Activated CD8-positive, alpha-beta memory T cell treated with anti-CD3 and anti-CD28 coated beads for 1 hour (primary cell): ENCODE measurements at regions not wholly inside any gene's neighbourhood (a gene's known extent, or its start where the extent isn't known, plus 50 kb on each side); places are given as distances from the start of the nearest gene placed in this dataset.
"Not testable (repeated sequence)": the region's sequence is repeated elsewhere in the genome, so short reads cannot be mapped to it uniquely, and the experiment has no call there.

ENCODE experiments used
- DNase-seq, 2 donors: peaks; one replicate each; pipeline ENCODE4 v3.0.0-alpha.2; 2020; ENCODE audit warnings: low read depth in 1 of 2; ENCODE audit errors: extremely low read depth in 1 of 2

DNA sequence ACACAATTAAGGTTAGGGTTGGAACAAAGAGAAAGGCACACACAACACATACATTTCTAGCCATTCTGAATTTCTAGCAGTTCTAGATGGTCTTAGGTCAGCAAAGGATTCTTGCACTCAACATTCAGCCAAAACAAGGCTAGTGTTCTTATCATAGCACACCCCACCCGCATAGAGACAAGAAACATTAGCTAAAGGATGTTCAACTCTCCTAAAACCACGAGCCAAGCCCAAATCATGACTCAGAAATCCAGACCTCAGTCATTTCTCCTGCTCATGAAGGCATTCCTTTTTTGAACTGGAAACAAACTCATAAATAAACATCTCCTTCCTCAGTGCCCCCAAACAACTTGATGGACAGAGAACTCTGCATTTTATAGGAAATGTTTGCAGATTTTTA lies 293.0 kb upstream of the NOTCH2NLA start:
- not testable (repeated sequence) for DNase-seq

DNA sequence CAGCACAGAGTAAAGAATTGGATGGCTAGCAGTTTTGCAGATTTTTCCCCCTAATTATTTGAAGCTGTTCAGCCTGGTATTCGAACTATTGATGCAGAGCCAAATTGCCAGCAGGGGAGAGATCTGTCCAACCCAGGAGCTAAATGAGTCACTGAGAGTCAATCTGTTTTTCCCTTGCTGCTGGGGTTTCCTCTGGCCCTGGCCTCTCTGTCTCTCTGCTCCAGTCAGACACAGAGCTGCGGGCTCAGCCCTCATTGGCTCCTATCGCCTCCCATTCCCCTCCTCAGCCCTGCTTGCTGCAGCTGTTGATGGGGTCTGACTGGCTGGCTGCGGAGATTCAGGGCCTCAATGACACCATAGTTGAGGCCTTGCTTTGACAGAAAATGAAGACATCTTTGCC lies 284.9 kb upstream of the NOTCH2NLA start:
- not testable (repeated sequence) for DNase-seq

DNA sequence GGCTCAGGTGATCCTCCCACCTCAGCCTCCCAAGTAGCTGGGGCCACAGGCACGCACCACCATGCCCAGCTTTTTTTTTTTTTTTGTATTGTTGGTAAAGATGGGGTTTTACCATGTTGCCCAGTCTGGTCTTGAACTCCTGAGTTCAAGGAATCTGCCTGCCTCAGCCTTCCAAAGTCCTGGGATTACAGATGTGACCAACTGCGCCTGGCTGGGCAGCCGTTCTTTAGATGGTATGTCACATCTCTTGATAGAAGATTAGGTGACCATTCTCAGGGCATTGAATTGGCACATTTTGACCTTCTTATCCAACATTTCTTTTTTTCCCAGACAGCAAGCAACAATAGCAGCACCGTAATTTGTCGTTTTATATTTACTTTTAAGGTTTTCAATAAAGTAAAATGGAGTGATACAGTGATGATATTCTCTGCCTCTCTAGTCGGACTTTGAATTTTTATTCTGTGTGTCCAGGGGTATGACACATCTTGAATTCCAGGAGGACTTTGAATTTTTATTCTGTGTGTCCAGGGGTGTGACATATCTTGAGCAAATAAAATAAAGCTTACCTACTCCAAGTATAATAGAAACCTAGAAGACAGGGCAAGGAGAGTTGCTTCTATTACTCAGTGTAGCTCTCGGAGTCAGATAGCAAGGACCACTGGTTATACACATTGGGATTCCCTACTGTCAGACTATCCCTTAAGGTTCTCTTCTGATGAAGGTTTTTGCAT lies 282.4 kb upstream of the NOTCH2NLA start:
- DNase-seq: not testable (repeated sequence)

DNA sequence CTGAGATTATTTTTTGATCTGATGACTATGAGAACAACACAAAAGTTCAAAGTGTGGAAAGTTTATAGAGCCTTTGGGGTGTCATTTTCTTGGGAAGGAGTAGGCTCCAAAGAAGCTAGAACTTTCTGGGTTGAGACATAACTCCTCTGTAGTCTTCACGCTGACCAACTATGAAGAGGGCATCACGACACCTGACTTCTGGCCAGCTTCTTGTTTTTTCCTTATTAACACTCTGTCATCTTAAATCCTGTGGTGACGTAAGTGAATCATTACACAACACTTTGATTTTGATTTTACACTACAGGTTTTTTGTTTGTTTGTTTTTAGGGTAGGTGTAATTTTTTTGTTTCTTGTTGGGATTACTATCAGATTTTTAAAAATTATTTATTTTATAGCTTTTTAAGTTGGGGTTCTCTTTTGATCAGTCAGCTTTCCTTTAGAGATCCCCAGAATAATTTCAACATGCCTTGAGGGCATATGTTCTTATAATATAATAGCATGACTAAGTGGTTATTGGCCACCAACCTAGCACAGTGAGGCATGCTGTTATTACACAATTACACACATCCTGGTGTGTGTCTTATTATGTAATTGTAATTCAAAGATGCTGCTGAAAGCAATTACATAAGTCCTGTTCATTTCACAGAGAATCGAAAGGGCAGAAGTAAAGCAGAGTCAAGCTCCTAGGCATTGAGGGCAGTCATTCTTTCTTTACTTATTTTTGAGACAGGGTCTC lies 281.6 kb upstream of the NOTCH2NLA start:
- not testable (repeated sequence) for DNase-seq

DNA sequence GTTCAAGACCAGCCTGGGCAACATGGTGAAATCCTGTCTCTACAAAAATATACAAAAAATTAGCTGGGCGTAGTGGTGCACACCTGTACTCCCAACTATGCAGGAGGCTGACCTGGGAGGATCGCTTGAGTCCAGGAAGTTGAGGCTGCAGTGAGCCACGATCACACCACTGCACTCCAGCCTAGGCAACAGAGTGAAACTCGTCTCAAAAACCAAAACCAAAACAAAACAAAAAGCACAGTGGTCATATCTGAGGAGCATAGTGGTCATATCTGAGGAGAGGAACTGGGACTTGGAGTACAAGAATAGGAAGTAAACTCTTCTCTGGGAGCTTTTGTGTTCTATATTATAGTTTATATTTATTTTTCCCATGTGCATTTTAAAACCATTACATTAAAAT lies 275.3 kb upstream of the NOTCH2NLA start:
- not testable (repeated sequence) for DNase-seq

DNA sequence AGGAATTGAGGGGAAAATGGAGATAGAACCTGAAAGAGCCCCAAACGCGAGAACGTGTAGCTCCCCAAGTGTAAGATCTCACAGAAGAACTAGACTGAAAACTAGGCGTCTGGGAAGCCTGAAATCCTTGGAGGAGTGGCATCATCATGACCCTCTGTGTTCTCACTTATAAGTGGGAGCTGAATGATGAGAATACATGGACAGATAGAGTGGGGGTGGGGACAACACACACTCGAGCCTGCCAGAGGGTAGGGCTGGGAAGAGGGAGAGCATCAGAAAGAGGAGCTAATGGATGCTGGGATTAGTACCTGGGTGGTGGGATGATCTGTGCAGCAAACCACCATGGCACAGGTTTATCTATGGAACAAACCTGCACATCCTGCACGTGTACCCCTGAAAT lies 258.7 kb upstream of the NOTCH2NLA start:
- DNase-seq: not testable (repeated sequence)

DNA sequence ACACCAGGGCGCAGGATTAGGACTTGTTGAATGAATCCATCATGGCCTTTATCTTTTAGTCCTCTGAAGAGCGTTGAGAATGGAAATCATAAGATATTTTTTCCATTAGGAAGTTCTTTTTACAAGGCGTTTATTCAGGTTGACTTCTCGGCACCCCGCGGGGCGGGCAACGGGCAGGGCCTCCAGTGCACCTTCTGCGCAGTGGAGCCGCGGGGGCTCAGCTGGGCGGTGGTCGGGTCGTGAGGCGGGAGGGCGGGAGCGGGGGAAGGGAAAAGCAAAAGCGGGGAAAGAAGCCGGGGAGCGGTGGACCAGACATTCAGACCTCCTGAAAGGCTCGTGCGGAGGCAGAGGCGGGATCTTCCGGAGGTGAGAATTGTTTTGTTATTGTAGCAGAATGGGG lies 258.3 kb upstream of the NOTCH2NLA start:
- not testable (repeated sequence) for DNase-seq

DNA sequence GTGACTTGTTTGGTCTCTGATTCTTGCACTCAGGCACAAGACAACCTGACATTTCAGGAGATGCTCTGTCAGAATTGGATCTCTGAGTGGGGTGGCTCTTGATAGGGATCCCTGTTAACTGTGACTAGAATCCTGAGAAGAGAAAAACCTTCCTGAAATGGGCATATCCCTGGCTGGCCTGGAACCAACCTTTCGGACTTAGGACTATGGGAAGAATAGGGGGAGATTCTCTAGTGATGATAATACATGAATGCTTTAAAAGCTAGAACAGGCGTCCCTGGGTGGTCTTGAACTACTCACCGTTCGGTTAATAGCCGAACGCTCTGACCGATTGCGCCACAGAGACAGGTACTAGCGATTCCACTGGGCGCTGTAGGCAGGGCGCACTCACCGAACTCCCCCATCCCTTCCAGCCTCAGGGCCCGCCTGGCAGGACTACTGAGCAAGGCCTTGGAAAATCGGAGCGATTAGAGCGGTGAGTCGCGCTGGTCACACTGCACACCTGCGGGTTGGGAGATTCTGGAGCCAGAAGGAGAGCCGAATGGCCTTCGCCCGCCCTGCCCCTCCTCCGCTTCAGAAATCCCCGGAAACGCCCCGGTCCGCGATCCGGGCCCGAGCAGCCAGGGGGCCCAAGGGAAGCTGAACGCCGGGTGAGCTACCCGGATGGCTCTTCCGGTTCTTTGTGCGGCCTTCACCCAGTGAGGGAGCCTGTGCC lies 257.6 kb upstream of the NOTCH2NLA start:
- DNase-seq: not testable (repeated sequence)

DNA sequence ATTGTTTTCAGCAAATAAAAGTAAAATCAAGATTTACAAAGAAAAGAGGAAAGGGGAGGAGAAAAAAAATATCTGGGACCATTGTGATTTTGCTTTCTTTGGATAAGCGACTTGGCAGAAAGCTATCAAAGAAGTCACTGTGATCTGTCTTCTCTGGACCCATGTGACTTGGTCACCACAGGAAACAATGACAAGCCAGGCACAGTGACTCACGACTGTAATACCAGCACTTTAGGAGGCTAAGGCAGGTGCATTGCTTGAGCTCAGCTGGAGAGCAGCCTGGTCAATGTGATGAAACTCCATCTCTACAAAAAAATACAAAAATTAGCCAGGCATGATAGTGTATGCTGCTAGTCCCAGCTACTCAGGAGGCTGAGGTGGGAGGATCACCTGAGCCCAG lies 255.4 kb upstream of the NOTCH2NLA start:
- not testable (repeated sequence) for DNase-seq

DNA sequence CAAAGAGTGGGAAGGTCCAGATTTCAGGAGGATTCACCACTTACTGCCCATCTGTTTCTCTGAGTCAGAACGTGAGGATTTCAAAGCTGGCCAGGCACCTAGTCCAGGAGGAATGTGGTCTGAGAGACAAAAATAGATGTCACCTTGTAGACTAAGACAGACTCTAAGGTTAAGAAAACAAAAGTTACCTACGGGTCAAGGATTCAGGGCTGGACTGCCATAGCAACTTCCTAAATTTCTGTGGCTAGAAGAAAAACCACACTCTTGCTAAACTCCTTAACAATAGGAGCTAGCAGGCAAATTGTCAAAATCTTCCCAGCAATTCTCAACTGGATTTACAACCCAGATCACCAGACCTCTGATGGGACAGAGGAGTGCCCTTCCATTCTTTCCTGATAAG lies 250.4 kb upstream of the NOTCH2NLA start:
- not testable (repeated sequence) for DNase-seq

DNA sequence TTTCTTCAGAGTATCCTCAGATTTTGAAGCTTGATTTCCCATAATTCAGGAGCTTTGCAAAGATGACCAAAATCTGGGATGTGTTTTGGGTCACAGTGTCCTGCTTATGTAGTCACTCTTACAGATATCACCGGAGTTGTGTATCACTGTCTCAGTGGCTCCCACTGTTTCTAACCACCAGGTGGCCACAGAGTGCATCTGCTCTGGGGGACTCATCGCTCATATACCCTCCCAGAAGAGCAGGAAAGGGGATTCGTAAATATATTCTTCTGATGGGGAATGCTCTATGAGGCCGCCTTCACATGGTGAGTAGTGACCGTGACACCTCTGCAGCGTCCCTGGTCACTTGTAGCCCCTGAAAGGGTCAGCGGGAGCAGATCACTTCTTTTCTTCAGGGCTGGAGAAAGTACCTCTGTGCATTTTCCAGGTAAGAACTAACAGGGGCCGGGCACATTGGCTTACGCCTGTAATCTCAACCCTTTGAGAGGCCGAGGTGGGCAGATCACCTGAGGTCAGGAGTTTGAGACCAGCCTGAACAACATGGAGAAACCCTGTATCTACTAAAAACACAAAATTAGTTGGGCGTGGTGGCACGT lies 249.4 kb upstream of the NOTCH2NLA start:
- peak in 1 of 2 donors; percentile 0 for DNase-seq

DNA sequence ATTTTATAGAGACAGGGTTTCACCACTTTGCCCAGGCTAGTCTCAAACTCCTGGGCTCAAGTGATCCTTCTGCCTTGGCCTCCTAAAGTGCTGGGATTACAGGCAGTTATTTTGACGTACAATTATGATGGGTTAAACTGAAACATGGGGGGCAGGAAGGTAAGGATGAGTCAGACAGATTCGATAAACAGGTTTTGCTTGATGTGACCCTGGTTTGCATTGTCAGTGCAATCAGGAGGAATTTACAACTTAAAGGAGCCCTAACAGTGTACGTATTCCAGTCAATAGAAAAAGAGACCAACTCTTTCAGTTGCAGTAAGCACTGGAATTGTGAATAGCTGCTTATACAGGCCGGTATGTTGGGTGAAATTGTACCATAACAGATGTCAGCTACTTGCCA lies 246.3 kb upstream of the NOTCH2NLA start:
- not testable (repeated sequence) for DNase-seq

DNA sequence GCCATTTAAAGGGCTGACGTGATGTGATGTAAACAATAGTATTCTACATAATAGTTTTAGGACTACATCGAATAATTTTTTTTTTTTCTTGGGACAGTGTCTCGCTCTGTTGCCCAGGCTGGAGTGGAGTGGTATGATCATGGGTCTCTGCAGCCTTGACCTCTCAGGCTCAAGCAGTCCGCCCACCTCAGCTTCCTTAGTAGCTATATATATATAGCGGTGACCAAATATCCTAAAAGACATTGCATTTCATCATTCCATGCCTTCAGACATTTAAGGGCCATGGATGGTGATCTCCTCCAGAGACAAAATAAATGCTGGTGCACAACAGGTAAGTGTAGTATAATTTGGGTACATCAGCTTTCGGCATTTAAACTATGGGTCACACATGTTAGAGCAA lies 245.4 kb upstream of the NOTCH2NLA start:
- DNase-seq: not testable (repeated sequence)

DNA sequence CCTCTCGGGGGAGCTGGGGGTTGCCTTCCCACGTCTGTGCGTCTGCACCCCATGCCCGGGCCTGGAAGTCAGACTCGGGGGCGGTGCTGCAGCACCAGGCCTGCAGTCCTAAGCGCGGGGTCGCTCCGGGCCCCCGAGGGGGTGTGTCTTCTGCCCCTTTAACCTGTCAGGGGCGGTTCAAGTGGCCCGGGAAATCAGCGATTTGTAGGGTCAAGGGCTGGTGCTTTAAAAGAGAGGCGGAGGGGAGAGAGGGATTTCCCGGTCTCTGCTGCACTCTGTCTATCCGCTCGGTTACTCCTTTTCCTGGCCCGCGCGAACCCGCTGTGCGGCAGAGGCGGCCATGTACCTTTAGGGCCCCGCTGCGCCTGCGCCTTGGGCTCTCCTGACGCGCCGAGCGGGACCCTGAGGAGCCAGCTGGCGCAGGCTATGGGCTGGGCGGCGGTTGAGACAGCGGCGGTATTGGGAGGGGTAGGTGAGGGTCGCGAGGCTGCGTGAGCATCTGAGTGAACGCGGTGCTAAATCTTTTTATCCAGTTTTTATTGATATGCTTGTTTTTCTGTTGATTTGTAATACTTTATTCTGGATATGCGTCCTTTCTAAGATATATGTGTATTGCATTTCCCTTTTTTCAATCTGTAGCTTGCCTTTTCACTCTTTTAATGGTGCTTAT lies 243.5 kb upstream of the NOTCH2NLA start:
- peak; percentile 40 to 66 for DNase-seq

DNA sequence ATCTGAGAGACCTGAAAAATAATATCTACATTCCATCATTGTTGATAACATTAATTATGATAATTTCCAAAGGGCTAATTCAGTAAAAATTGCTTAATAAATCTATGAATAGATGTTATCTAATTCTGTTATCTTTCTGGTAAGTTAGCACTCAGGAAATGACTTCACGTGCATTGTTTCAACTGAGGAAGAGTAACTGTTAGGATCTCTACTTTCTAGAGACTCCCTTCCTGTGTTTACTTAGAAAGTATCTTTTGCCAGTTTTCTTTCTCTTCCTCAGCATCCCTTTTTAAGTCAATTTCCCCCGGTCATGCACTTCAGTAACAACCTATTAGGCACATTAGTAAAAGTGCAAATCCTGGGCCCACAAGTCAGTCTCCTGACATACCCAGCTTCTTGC lies 231.1 kb upstream of the NOTCH2NLA start:
- DNase-seq: not testable (repeated sequence)

DNA sequence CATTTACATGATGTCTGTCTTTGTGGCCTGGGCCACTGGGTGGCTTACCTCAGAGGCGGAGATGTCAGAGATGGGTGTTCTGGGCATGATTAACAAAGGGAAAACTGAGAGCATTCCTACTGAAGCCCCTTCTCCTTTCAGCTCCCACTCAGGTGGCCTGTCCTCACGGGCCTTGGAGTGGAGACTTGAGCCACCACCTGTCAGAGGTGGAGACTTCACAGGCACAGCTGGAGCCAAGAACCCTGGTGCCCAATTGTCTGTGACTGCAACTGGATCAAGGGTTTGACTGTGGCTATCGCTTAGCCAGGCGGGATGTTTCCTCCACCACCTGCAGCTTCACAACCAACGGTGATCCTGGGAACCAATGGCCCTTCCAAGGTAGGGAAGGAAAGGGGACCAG lies 230.5 kb upstream of the NOTCH2NLA start:
- not testable (repeated sequence) for DNase-seq

DNA sequence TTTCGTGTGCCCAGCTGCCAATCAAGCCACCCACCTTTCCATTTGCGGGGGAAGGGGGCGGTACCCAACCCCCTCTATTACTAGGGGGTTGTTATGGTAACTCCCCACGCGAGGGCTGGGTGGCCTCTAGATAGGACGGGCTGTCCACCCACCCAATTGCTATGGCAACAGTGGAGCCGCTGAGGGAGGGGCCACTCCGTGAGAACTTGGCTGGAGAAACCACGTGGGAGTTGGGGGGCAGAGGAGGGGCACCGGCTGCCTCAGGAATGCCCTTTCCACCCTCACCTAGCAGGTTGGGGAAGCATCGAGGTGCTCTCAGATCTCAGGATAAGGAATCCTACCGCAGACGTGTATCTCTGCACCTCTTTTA lies 220.0 kb upstream of the NOTCH2NLA start:
- DNase-seq: not testable (repeated sequence)

DNA sequence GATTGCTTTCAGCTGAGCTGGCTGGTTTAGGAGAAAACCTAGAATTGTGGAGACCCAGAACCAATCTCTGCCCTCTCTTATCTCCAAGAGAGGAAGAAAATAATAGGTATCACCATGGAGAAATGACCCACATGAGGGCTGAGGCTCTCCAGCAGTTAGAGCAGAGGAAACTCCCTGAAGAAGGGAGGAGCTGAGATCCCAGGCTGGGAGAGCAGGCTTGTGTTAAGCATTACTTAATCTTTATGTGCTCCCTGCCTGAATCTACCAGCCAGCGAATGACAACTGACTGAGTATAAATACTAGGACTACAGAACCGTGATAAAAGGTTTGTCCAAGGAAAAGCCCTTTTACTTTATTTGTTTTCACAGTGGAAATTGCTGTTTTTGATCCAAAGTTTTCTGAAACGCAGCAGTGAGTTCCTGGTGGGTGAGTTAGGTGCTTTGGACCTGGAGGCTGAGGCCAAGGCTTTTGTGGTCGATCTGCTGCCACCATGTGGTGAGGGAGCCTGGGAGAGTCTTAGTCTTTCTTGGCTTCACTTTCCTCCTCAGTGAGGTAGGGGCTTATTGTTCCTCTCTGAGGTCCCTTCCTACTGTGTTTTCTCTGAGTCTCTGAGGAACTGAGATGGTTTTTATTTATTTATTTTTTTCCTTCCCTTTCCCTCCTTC lies 219.5 kb upstream of the NOTCH2NLA start:
- peak; percentile 14 to 52 for DNase-seq

DNA sequence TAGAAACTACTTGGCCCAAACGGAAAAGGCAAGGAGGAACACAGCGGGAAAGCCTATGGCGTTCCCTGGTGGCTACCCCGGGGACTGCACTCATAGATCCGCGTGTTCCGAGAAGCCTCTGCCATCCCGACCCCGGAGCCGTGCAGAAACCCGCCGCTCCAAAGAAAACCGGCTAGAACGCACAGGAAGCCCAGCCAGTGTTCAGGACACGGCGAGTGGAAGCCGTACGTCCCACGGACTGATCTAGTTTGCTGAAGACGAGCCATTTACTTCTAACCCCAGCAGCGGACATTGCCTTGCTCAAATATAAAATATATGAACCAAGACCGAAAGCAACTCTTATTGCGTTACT lies 215.0 kb upstream of the NOTCH2NLA start:
- not testable (repeated sequence) for DNase-seq
